HEK293 (cell line): ENCODE measurements at regions not wholly inside any gene's neighbourhood (a gene's known extent, or its start where the extent isn't known, plus 50 kb on each side); places are given as distances from the start of the nearest gene placed in this dataset.
A peak's percentile ranks its signal among the peaks of the same experiment; 100 is the strongest.

Experiments
- CTCF ChIA-PET: fragments of 350-600 bp; formaldehyde crosslinking; extraction: SDS; loops from one replicate; lab custom pipeline; 2021; ENCODE audit warnings: antibody characterized with exemption; lab: Yijun Ruan, JAX
- POLR2A ChIA-PET: fragments of 300-600 bp; formaldehyde crosslinking; extraction: SDS; loops from one replicate; lab custom pipeline; 2020; ENCODE audit warnings: antibody characterized with exemption, inconsistent platforms; lab: Yijun Ruan, JAX
- H3K27ac ChIP-seq: fragments of 200-500 bp; sonication (Bioruptor generic); 2 replicates; pipeline ENCODE4 v1.5.1; 2014; ENCODE audit warnings: low read depth, low read length, control low read depth, inconsistent platforms; ENCODE audit errors: extremely low read depth
- H3K36me3 ChIP-seq, 2 experiments: fragments of 200-500 bp in 1 of 2; sonication (Bioruptor generic) in 1 of 2; 1 replicate in 1 of 2; 2 replicates in 1 of 2; pipeline ENCODE4 v1.5.1; 2014 to 2017; ENCODE audit warnings: inconsistent platforms in 2 of 2, low read length in 2 of 2; ENCODE audit not compliant: control insufficient read depth in 2 of 2, insufficient read depth in 1 of 2
- H3K4me1 ChIP-seq: fragments of 200-500 bp; sonication (Bioruptor generic); 2 replicates; pipeline ENCODE4 v1.5.1; 2014; ENCODE audit warnings: mild to moderate bottlenecking, low read length, inconsistent platforms; ENCODE audit not compliant: control insufficient read depth, insufficient read depth
- H3K4me3 ChIP-seq: 2 replicates; pipeline ENCODE4 v1.5.1; 2011; ENCODE audit warnings: low read depth, mild to moderate bottlenecking, control low read depth, low read length, moderate library complexity
- H3K9me3 ChIP-seq: fragments of 200-500 bp; sonication (Bioruptor generic); 2 replicates; pipeline ENCODE4 v1.5.1; 2014; ENCODE audit warnings: low read depth, low read length, inconsistent platforms; ENCODE audit not compliant: control insufficient read depth, insufficient read depth
- GLI2 ChIP-seq: fragments of 450-650 bp; formaldehyde crosslinking; IDR thresholded peaks from 2 replicates; pipeline ENCODE4; 2017; ENCODE audit warnings: missing biosample characterization, missing genetic modification characterization, low read depth, borderline replicate concordance
- KLF8 ChIP-seq: fragments of 450-650 bp; formaldehyde crosslinking; IDR thresholded peaks from 2 replicates; pipeline ENCODE4 v1.5.1; 2016; ENCODE audit warnings: missing biosample characterization, missing genetic modification characterization
- OSR2 ChIP-seq: fragments of 450-650 bp; formaldehyde crosslinking; IDR thresholded peaks from 2 replicates; pipeline ENCODE4 v1.5.1; 2016; ENCODE audit warnings: missing biosample characterization, missing genetic modification characterization
- SP3 ChIP-seq: fragments of 450-650 bp; formaldehyde crosslinking; IDR thresholded peaks from 2 replicates; pipeline ENCODE4 v1.5.1; 2016; ENCODE audit warnings: missing biosample characterization, missing genetic modification characterization
- TRIM28 ChIP-seq: IDR thresholded peaks from 2 replicates; pipeline ENCODE4 v1.6.1; 2011; ENCODE audit warnings: low read length, control low read depth, borderline replicate concordance
- WT1 ChIP-seq: fragments of 450-650 bp; formaldehyde crosslinking; IDR thresholded peaks from 2 replicates; pipeline ENCODE4 v1.5.1; 2016; ENCODE audit warnings: missing biosample characterization, missing genetic modification characterization
- ZBTB1 ChIP-seq: fragments of 450-650 bp; formaldehyde crosslinking; IDR thresholded peaks from 2 replicates; pipeline ENCODE4 v1.5.1; 2016; ENCODE audit warnings: missing biosample characterization, missing genetic modification characterization
- ZBTB17 ChIP-seq: fragments of 450-650 bp; formaldehyde crosslinking; IDR thresholded peaks from 2 replicates; pipeline ENCODE4 v1.5.1; 2016; ENCODE audit warnings: missing biosample characterization, missing genetic modification characterization
- ZFP41 ChIP-seq: fragments of 450-650 bp; formaldehyde crosslinking; IDR thresholded peaks from 2 replicates; pipeline ENCODE4 v1.5.1; 2016; ENCODE audit warnings: missing biosample characterization, missing genetic modification characterization, borderline replicate concordance
- ZFP69B ChIP-seq: fragments of 450-650 bp; formaldehyde crosslinking; IDR thresholded peaks from 2 replicates; pipeline ENCODE4 v1.5.1; 2016; ENCODE audit warnings: missing biosample characterization, missing genetic modification characterization
- ZIC2 ChIP-seq: fragments of 450-650 bp; formaldehyde crosslinking; IDR thresholded peaks from 2 replicates; pipeline ENCODE4 v1.5.1; 2016; ENCODE audit warnings: missing biosample characterization, missing genetic modification characterization
- ZNF10 ChIP-seq: fragments of 450-650 bp; formaldehyde crosslinking; IDR thresholded peaks from 2 replicates; pipeline ENCODE4 v1.5.1; 2017; ENCODE audit warnings: missing biosample characterization, missing genetic modification characterization
- ZNF341 ChIP-seq: fragments of 450-650 bp; formaldehyde crosslinking; IDR thresholded peaks from 2 replicates; pipeline ENCODE4; 2016; ENCODE audit warnings: low read depth, missing biosample characterization, missing genetic modification characterization
- ZNF37A ChIP-seq: fragments of 450-650 bp; IDR thresholded peaks from 2 replicates; pipeline ENCODE4 v1.5.1; 2018; ENCODE audit warnings: missing biosample characterization, missing genetic modification characterization
- ZNF394 ChIP-seq: fragments of 450-650 bp; formaldehyde crosslinking; IDR thresholded peaks from 2 replicates; pipeline ENCODE4 v1.5.1; 2016; ENCODE audit warnings: missing biosample characterization, missing genetic modification characterization, mild to moderate bottlenecking, moderate library complexity, borderline replicate concordance
- ZNF501 ChIP-seq: fragments of 450-650 bp; formaldehyde crosslinking; IDR thresholded peaks from 2 replicates; pipeline ENCODE4 v1.5.1; 2016; ENCODE audit warnings: missing biosample characterization, missing genetic modification characterization
- ZNF654 ChIP-seq: fragments of 450-650 bp; formaldehyde crosslinking; IDR thresholded peaks from 2 replicates; pipeline ENCODE4 v1.5.1; 2016; ENCODE audit warnings: low read depth, missing biosample characterization, missing genetic modification characterization
- ZNF670 ChIP-seq: fragments of 450-650 bp; formaldehyde crosslinking; IDR thresholded peaks from 2 replicates; pipeline ENCODE4 v1.5.1; 2016; ENCODE audit warnings: missing biosample characterization, missing genetic modification characterization, low read depth
- ZNF747 ChIP-seq: fragments of 450-650 bp; formaldehyde crosslinking; IDR thresholded peaks from 2 replicates; pipeline ENCODE4 v1.5.1; 2016; ENCODE audit warnings: missing biosample characterization, missing genetic modification characterization
- ZNF776 ChIP-seq: fragments of 450-650 bp; formaldehyde crosslinking; IDR thresholded peaks from 2 replicates; pipeline ENCODE4 v1.5.0; 2017; ENCODE audit warnings: missing biosample characterization, missing genetic modification characterization, borderline replicate concordance
- ZNF777 ChIP-seq: fragments of 450-650 bp; formaldehyde crosslinking; IDR thresholded peaks from 2 replicates; pipeline ENCODE4 v1.5.1; 2017; ENCODE audit warnings: missing biosample characterization, missing genetic modification characterization, borderline replicate concordance
- TF ChIP-seq, protein P1 (sequence below): fragments of 450-650 bp; formaldehyde crosslinking; IDR thresholded peaks from 2 replicates; pipeline ENCODE4 v1.5.1; 2016; ENCODE audit warnings: missing biosample characterization, missing genetic modification characterization
- TF ChIP-seq, protein P2 (sequence below): fragments of 450-650 bp; formaldehyde crosslinking; IDR thresholded peaks from 2 replicates; pipeline ENCODE4 v1.5.1; 2016; ENCODE audit warnings: missing biosample characterization, missing genetic modification characterization
- TF ChIP-seq, protein P3 (sequence below): fragments of 450-650 bp; formaldehyde crosslinking; IDR thresholded peaks from 2 replicates; pipeline ENCODE4 v1.5.1; 2017; ENCODE audit warnings: missing biosample characterization, missing genetic modification characterization

DNA sequence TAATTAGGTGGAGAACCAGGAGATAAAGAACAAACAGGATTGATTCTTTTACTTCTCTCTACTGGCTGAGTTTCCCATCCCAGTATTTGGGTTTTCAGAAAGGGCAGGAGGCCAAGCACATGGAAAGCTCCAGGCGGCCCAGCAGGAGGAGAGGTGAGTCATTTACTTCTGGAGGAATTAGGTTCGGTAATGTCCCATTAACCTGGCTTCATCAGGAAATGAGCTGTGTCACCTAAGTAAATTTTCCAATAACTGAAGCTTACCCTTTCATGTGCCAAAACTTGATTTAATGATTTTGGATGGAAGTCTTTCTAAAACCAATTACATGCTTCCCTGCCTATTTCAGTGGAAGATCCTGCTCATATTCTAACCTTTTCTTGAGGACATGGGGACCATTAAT, 257.6 kb upstream of the USP24 start (continued):
- TF ChIP-seq ZNF670 (tag by site-specific recombination) (no peak), OSR2 (no peak), ZNF501 (tag by site-specific recombination) (no peak)

DNA sequence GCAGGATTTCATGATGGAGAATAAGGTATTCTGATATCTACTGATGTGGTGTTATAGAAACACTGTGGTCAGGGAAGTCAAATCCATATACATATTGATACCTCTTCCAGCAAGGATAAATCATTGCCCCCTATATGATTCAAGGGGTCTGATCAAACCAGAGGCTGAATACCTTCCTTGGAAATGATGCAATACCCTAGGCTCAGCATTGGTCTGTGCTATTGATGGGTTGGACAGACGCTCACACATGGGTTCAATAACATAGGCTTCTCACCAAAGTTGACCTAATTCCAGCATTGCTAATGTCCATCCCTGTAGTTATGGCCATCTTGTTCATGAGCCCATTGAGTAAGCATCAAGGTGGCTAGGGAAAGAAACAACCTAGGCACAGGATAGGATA, 257.0 kb upstream of the USP24 start:
- no peaks in the 10 kb centered on the region for H3K4me1 ChIP-seq
- no peak for TF ChIP-seq WT1 (tag by site-specific recombination)
- TF ChIP-seq ZFP69B (tag by site-specific recombination), result no peak
- POLR2A ChIA-PET, result no interaction called here
- H3K36me3 ChIP-seq, result no peaks in the 10 kb centered on the region
- CTCF ChIA-PET, result interaction anchor here (0.8 to 1.3 kb wide), 2 partner anchors 96 to 209 kb away, joined by 3 to 5 read pairs; no protein-coding TSS in a partner anchor
- no peaks in the 10 kb centered on the region for H3K9me3 ChIP-seq
- H3K27ac ChIP-seq, result no peak overlapping the region
- H3K4me3 ChIP-seq, result no peak overlapping the region

DNA sequence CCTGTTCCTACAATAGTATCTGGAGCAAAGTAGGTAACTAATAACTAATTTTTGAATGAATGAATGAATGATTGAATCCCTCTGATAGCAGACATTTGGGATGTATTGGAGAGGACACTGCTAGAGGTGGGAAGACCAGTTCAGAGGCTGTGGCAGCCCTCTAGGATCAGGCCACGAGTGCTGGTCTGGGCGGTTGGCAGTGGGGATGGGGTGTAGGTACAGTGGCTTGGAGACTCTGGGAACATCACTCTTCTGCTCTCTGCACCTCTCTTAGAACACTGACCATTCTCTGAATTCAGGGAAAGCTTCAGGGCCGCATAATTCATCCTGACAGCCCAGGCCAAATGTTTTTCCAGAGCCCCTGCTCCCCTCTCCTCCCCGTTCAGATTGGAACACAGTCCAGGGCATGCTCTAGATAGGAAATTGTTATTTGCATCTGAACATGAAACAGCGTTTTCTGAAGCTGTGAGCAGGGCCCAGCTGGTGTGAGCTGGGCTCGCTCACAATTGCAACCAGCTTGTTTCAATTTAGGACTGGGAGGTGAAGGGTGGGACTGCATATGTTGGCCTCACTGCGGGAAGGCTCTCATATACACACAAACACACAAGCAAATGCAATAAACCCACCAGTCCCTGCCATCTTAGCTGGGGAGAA, 253.1 kb upstream of the USP24 start:
- ChIA-PET POLR2A (no interaction called here), CTCF (interaction anchor here (0.5 to 0.6 kb wide), 2 partner anchors 189 to 191 kb away, joined by 3 read pairs; no protein-coding TSS in a partner anchor)
- H3K9me3 ChIP-seq, result no peaks in the 10 kb centered on the region
- no peak overlapping the region for H3K27ac ChIP-seq
- H3K36me3 ChIP-seq, result no peaks in the 10 kb centered on the region
- no peak overlapping the region for H3K4me3 ChIP-seq
- no peaks in the 10 kb centered on the region for H3K4me1 ChIP-seq
- TF ChIP-seq KLF8, result no peak
- peak; percentile 46; the same call in 1 of the 2 replicates for TF ChIP-seq ZIC2 (tag by site-specific recombination)

DNA sequence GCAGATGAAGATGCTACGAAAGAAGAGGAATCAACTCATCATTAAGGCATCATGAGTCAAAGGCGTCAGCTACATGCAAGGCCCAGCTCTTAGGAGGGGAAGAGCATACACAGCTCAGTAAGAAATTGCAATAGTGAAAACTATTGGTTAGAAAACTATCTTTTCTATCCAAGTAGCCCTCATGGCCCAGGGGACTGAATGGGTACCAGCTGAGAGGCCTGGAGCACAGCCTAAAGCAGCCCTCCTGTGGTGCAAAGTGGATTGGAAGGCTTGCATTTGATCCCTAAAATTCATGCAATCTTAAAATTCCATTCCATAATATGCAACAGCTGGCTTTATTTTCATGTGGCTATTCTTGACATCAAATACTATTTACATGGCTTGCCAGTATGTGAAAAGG, 251.8 kb upstream of the USP24 start:
- no peak overlapping the region for H3K27ac ChIP-seq
- H3K4me1 ChIP-seq, result no peaks in the 10 kb centered on the region
- POLR2A ChIA-PET, result no interaction called here
- CTCF ChIA-PET, result no interaction called here
- TF ChIP-seq ZNF10 (tag by site-specific recombination) (no peak), ZBTB1 (tag by site-specific recombination) (no peak), ZNF394 (tag by site-specific recombination) (no peak), ZBTB17 (tag by site-specific recombination) (no peak), ZNF654 (tag by site-specific recombination) (no peak), TRIM28 (no peak), ZNF341 (tag by site-specific recombination) (no peak), ZNF747 (no peak), GLI2 (tag by site-specific recombination) (no peak), ZNF777 (no peak), SP3 (tag by site-specific recombination) (no peak), ZNF37A (tag by site-specific recombination) (no peak), ZFP41 (no peak), ZNF776 (no peak)
- TF ChIP-seq, protein P1, sequence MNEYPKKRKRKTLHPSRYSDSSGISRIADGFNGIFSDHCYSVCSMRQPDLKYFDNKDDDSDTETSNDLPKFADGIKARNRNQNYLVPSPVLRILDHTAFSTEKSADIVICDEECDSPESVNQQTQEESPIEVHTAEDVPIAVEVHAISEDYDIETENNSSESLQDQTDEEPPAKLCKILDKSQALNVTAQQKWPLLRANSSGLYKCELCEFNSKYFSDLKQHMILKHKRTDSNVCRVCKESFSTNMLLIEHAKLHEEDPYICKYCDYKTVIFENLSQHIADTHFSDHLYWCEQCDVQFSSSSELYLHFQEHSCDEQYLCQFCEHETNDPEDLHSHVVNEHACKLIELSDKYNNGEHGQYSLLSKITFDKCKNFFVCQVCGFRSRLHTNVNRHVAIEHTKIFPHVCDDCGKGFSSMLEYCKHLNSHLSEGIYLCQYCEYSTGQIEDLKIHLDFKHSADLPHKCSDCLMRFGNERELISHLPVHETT (tag by site-specific recombination), result no peak
- TF ChIP-seq, protein P2, sequence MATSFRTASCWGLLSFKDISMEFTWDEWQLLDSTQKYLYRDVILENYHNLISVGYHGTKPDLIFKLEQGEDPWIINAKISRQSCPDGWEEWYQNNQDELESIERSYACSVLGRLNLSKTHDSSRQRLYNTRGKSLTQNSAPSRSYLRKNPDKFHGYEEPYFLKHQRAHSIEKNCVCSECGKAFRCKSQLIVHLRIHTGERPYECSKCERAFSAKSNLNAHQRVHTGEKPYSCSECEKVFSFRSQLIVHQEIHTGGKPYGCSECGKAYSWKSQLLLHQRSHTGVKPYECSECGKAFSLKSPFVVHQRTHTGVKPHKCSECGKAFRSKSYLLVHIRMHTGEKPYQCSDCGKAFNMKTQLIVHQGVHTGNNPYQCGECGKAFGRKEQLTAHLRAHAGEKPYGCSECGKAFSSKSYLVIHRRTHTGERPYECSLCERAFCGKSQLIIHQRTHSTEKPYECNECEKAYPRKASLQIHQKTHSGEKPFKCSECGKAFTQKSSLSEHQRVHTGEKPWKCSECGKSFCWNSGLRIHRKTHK (tag by site-specific recombination), result no peak
- TF ChIP-seq, protein P3, sequence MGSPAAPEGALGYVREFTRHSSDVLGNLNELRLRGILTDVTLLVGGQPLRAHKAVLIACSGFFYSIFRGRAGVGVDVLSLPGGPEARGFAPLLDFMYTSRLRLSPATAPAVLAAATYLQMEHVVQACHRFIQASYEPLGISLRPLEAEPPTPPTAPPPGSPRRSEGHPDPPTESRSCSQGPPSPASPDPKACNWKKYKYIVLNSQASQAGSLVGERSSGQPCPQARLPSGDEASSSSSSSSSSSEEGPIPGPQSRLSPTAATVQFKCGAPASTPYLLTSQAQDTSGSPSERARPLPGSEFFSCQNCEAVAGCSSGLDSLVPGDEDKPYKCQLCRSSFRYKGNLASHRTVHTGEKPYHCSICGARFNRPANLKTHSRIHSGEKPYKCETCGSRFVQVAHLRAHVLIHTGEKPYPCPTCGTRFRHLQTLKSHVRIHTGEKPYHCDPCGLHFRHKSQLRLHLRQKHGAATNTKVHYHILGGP (tag by site-specific recombination), result no peak
- TF ChIP-seq, all 188 proteins: peak for 0
- no peaks in the 10 kb centered on the region for H3K36me3 ChIP-seq
- no peaks in the 10 kb centered on the region for H3K9me3 ChIP-seq
- no peak overlapping the region for H3K4me3 ChIP-seq
